ENCODE measurements at regions not wholly inside any gene's neighbourhood (a gene's known extent, or its start where the extent isn't known, plus 50 kb on each side); places are given as distances from the start of the nearest gene placed in this dataset.

GRCh38 chr4:1497189-1497801 lies 91.1 kb upstream of the NKX1-1 start:
- CTCF ChIA-PET (ENCODE audit: unreplicated experiment): no interaction called here
- POLR2A ChIA-PET: no interaction called here
- Histone ChIP-seq H3K4me2 (ENCODE audit: low read length) (no peak overlapping the region), H4K20me1 (ENCODE audit: insufficient read depth, low read length) (no peaks in the 10 kb centered on the region), H3K4me3 (ENCODE audit: low read depth, low read length, poor library complexity, severe bottlenecking) (no peak overlapping the region), H3K79me2 (ENCODE audit: insufficient read depth, low read depth, low read length) (no peaks in the 10 kb centered on the region), H3K27ac (ENCODE audit: low read depth, low read length, poor library complexity, severe bottlenecking) (no peak overlapping the region), H3K9me3 (ENCODE audit: low read length) (no peaks in the 10 kb centered on the region), H2AFZ (ENCODE audit: low read length) (no peak overlapping the region), H3K4me1 (ENCODE audit: insufficient read depth, low read length, poor library complexity, severe bottlenecking) (no peaks in the 10 kb centered on the region), H3K36me3 (ENCODE audit: insufficient read depth, low read length) (no peaks in the 10 kb centered on the region), H3K9me2 (ENCODE audit: insufficient read depth, low read length) (no peaks in the 10 kb centered on the region)
- TF ChIP-seq EZH2phosphoT487 (IDR thresholded peaks at IDR 0.05; ENCODE audit: borderline replicate concordance, low read depth, low read length): no peak
- no peak for TF ChIP-seq CTCF (conservative IDR thresholded peaks at IDR 0.05; ENCODE audit: low read length)
- intact Hi-C loops (cut with micrococcal nuclease; ENCODE audit: unreplicated experiment): no loop called here
- BruUV-seq (replicated peaks): no TSS peak
- DNase-seq (ENCODE audit: low spot score): no peak

GRCh38 chr4:1496116-1496642 lies 89.9 kb upstream of the NKX1-1 start:
- no peak overlapping the region for H3K4me2 ChIP-seq (ENCODE audit: low read length)
- no peak overlapping the region for H2AFZ ChIP-seq (ENCODE audit: low read length)
- no peak overlapping the region for H3K4me3 ChIP-seq (ENCODE audit: low read depth, low read length, poor library complexity, severe bottlenecking)
- H3K9me3 ChIP-seq (ENCODE audit: low read length): no peaks in the 10 kb centered on the region
- DNase-seq (ENCODE audit: low spot score): no peak
- H3K79me2 ChIP-seq (ENCODE audit: insufficient read depth, low read depth, low read length): no peaks in the 10 kb centered on the region
- ChIA-PET CTCF (ENCODE audit: unreplicated experiment) (no interaction called here), POLR2A (no interaction called here)
- no peaks in the 10 kb centered on the region for H4K20me1 ChIP-seq (ENCODE audit: insufficient read depth, low read length)
- no peaks in the 10 kb centered on the region for H3K36me3 ChIP-seq (ENCODE audit: insufficient read depth, low read length)
- H3K4me1 ChIP-seq (ENCODE audit: insufficient read depth, low read length, poor library complexity, severe bottlenecking): no peaks in the 10 kb centered on the region
- no peak overlapping the region for H3K27ac ChIP-seq (ENCODE audit: low read depth, low read length, poor library complexity, severe bottlenecking)
- H3K9me2 ChIP-seq (ENCODE audit: insufficient read depth, low read length): no peaks in the 10 kb centered on the region
- no peak for TF ChIP-seq CTCF (conservative IDR thresholded peaks at IDR 0.05; ENCODE audit: low read length)
- no peak for TF ChIP-seq EZH2phosphoT487 (IDR thresholded peaks at IDR 0.05; ENCODE audit: borderline replicate concordance, low read depth, low read length)
- BruUV-seq (replicated peaks): no TSS peak
- intact Hi-C loops (cut with micrococcal nuclease; ENCODE audit: unreplicated experiment): no loop called here

- no TSS peak for BruUV-seq (replicated peaks)
Measured at GRCh38 chr4:1495416-1496115, 89.3 kb upstream of the NKX1-1 start.

More at GRCh38 chr4:1495416-1496115, 89.3 kb upstream of the NKX1-1 start:
- no peak overlapping the region for H3K4me3 ChIP-seq (ENCODE audit: low read depth, low read length, poor library complexity, severe bottlenecking)
- H3K9me3 ChIP-seq (ENCODE audit: low read length): no peaks in the 10 kb centered on the region
- TF ChIP-seq EZH2phosphoT487 (IDR thresholded peaks at IDR 0.05; ENCODE audit: borderline replicate concordance, low read depth, low read length): no peak
- no peak for TF ChIP-seq CTCF (conservative IDR thresholded peaks at IDR 0.05; ENCODE audit: low read length)
- H4K20me1 ChIP-seq (ENCODE audit: insufficient read depth, low read length): no peaks in the 10 kb centered on the region
- H3K4me1 ChIP-seq (ENCODE audit: insufficient read depth, low read length, poor library complexity, severe bottlenecking): no peaks in the 10 kb centered on the region
- no peak overlapping the region for H3K27ac ChIP-seq (ENCODE audit: low read depth, low read length, poor library complexity, severe bottlenecking)
- no peak overlapping the region for H3K4me2 ChIP-seq (ENCODE audit: low read length)
- no peaks in the 10 kb centered on the region for H3K36me3 ChIP-seq (ENCODE audit: insufficient read depth, low read length)
- H3K79me2 ChIP-seq (ENCODE audit: insufficient read depth, low read depth, low read length): no peaks in the 10 kb centered on the region
- no peak for DNase-seq (ENCODE audit: low spot score)
- CTCF ChIA-PET (ENCODE audit: unreplicated experiment): no interaction called here
- intact Hi-C loops (cut with micrococcal nuclease; ENCODE audit: unreplicated experiment): no loop called here
- POLR2A ChIA-PET: no interaction called here
- H2AFZ ChIP-seq (ENCODE audit: low read length): no peak overlapping the region
- no peaks in the 10 kb centered on the region for H3K9me2 ChIP-seq (ENCODE audit: insufficient read depth, low read length)

Measured in OCI-LY7 (cell line).